H9 (cell line): ENCODE measurements at regions not wholly inside any gene's neighbourhood (a gene's known extent, or its start where the extent isn't known, plus 50 kb on each side); places are given as distances from the start of the nearest gene placed in this dataset.

ENCODE experiments used
- DNase-seq: peaks from one replicate; pipeline ENCODE4 v3.0.0-alpha.2; 2017
- H2AFZ ChIP-seq: one replicate; pipeline ENCODE4 v1.6.1; 2013; ENCODE audit warnings: mild to moderate bottlenecking, low read length, control low read depth, moderate library complexity
- H2AK5ac ChIP-seq: 2 replicates; pipeline ENCODE4 v1.6.1; 2013; ENCODE audit warnings: low read length, control low read depth, mixed read lengths; ENCODE audit not compliant: insufficient read length
- H2BK120ac ChIP-seq: one replicate; pipeline ENCODE4 v1.6.1; 2013; ENCODE audit warnings: low read depth, mild to moderate bottlenecking, low read length, control low read depth, inconsistent platforms; ENCODE audit not compliant: poor library complexity, severe bottlenecking
- H2BK12ac ChIP-seq: 2 replicates; pipeline ENCODE4 v1.6.1; 2013; ENCODE audit warnings: low read length, control low read depth, mixed read lengths, low read depth; ENCODE audit not compliant: insufficient read length
- H2BK15ac ChIP-seq: 2 replicates; pipeline ENCODE4 v1.6.1; 2013; ENCODE audit warnings: low read depth, low read length, control low read depth
- H2BK20ac ChIP-seq: one replicate; pipeline ENCODE4 v1.6.1; 2013; ENCODE audit warnings: low read depth, mild to moderate bottlenecking, low read length, control low read depth, inconsistent platforms; ENCODE audit not compliant: poor library complexity, severe bottlenecking
- H2BK5ac ChIP-seq: 2 replicates; pipeline ENCODE4 v1.6.1; 2013; ENCODE audit warnings: low read length, control low read depth, mixed read lengths; ENCODE audit not compliant: insufficient read length
- H3K14ac ChIP-seq: 2 replicates; pipeline ENCODE4 v1.6.1; 2013; ENCODE audit warnings: low read length, control low read depth; ENCODE audit not compliant: insufficient read depth
- H3K18ac ChIP-seq: 2 replicates; pipeline ENCODE4 v1.6.1; 2013; ENCODE audit warnings: low read depth, mild to moderate bottlenecking, mixed read lengths, low read length, control low read depth; ENCODE audit not compliant: insufficient read length
- H3K23ac ChIP-seq: 2 replicates; pipeline ENCODE4 v1.6.1; 2013; ENCODE audit warnings: low read length, control low read depth, mixed read lengths, low read depth; ENCODE audit not compliant: insufficient read length
- H3K23me2 ChIP-seq: 2 replicates; pipeline ENCODE4 v1.6.1; 2013; ENCODE audit warnings: low read depth, mild to moderate bottlenecking, mixed read lengths, low read length, control low read depth; ENCODE audit not compliant: insufficient read length, poor library complexity, severe bottlenecking
- H3K27ac ChIP-seq: 2 replicates; pipeline ENCODE4 v1.5.1; 2013; ENCODE audit warnings: low read length, control low read depth, mixed read lengths, low read depth; ENCODE audit not compliant: insufficient read length
- H3K27me3 ChIP-seq: 2 replicates; pipeline ENCODE4 v1.6.1; 2013; ENCODE audit warnings: low read length, control low read depth, inconsistent platforms; ENCODE audit not compliant: insufficient read depth
- H3K4ac ChIP-seq: 2 replicates; pipeline ENCODE4 v1.6.1; 2013; ENCODE audit warnings: low read depth, mild to moderate bottlenecking, control low read depth, inconsistent platforms, low read length, moderate library complexity
- H3K4me1 ChIP-seq: 2 replicates; pipeline ENCODE4 v1.6.1; 2013; ENCODE audit warnings: low read length, control low read depth, inconsistent platforms; ENCODE audit not compliant: insufficient read depth
- H3K4me2 ChIP-seq: 2 replicates; pipeline ENCODE4 v1.6.1; 2013; ENCODE audit warnings: low read length, control low read depth, mixed read lengths; ENCODE audit not compliant: insufficient read length, insufficient read depth
- H3K56ac ChIP-seq: 2 replicates; pipeline ENCODE4 v1.6.1; 2013; ENCODE audit warnings: low read depth, mild to moderate bottlenecking, mixed read lengths, low read length, control low read depth; ENCODE audit not compliant: insufficient read length
- H3K79me1 ChIP-seq: 2 replicates; pipeline ENCODE4 v1.6.1; 2013; ENCODE audit warnings: low read depth, mild to moderate bottlenecking, moderate library complexity, low read length, control low read depth, inconsistent platforms; ENCODE audit not compliant: insufficient read depth, poor library complexity, severe bottlenecking
- H3K79me2 ChIP-seq: 2 replicates; pipeline ENCODE4 v1.6.1; 2013; ENCODE audit warnings: low read length, control low read depth, inconsistent platforms; ENCODE audit not compliant: insufficient read depth
- H3K9ac ChIP-seq: 2 replicates; pipeline ENCODE4 v1.6.1; 2013; ENCODE audit warnings: low read length, control low read depth, mixed read lengths; ENCODE audit not compliant: insufficient read length; ENCODE audit errors: extremely low read depth
- H3K9me3 ChIP-seq: one replicate; pipeline ENCODE4 v1.6.1; 2013; ENCODE audit warnings: low read depth, low read length, inconsistent platforms; ENCODE audit not compliant: control insufficient read depth
- H3T11ph ChIP-seq: one replicate; pipeline ENCODE4 v1.6.1; 2013; ENCODE audit warnings: mild to moderate bottlenecking, low read length, control low read depth, inconsistent platforms
- H4K20me1 ChIP-seq: one replicate; pipeline ENCODE4 v1.6.1; 2013; ENCODE audit not compliant: control insufficient read depth, insufficient read length, insufficient read depth
- H4K5ac ChIP-seq: 2 replicates; pipeline ENCODE4 v1.6.1; 2013; ENCODE audit warnings: low read depth, mild to moderate bottlenecking, mixed read lengths, low read length, control low read depth; ENCODE audit not compliant: insufficient read length
- H4K8ac ChIP-seq: replicated peaks from 2 replicates; pipeline ENCODE4 v1.6.1; 2013; ENCODE audit warnings: low read length, control low read depth, mixed read lengths, low read depth; ENCODE audit not compliant: insufficient read length
- H4K91ac ChIP-seq: 2 replicates; pipeline ENCODE4 v1.6.1; 2013; ENCODE audit warnings: low read depth, mild to moderate bottlenecking, moderate library complexity, mixed read lengths, low read length, control low read depth; ENCODE audit not compliant: insufficient read length
- H3K27ac Mint-ChIP-seq, 3 experiments: 2 replicates in 2 of 3; 3 replicates in 1 of 3; pipeline ENCODE4 v1.8.0; 2020 to 2021; ENCODE audit warnings: mixed read lengths in 3 of 3, mild to moderate bottlenecking in 1 of 3, moderate library complexity in 1 of 3
- H3K27me3 Mint-ChIP-seq: 2 replicates; pipeline ENCODE4 v1.8.0; 2021; ENCODE audit warnings: low read depth, mild to moderate bottlenecking, moderate library complexity, mixed read lengths
- H3K36me3 Mint-ChIP-seq, 3 experiments: 2 replicates in 2 of 3; 3 replicates in 1 of 3; pipeline ENCODE4 v1.8.0; 2020 to 2021; ENCODE audit warnings: low read depth in 3 of 3, mixed read lengths in 3 of 3; ENCODE audit not compliant: insufficient read depth in 1 of 3
- H3K4me1 Mint-ChIP-seq, 2 experiments: 2 replicates each; pipeline ENCODE4 v1.8.0; 2020; ENCODE audit warnings: mixed read lengths in 2 of 2
- H3K4me3 Mint-ChIP-seq, 2 experiments: 2 replicates in 1 of 2; 3 replicates in 1 of 2; pipeline ENCODE4 v1.8.0; 2020 to 2021; ENCODE audit warnings: mild to moderate bottlenecking in 2 of 2, mixed read lengths in 2 of 2, moderate library complexity in 1 of 2
- H3K9me3 Mint-ChIP-seq, 2 experiments: 2 replicates in 1 of 2; 3 replicates in 1 of 2; pipeline ENCODE4 v1.8.0; 2020; ENCODE audit warnings: mild to moderate bottlenecking in 2 of 2, mixed read lengths in 2 of 2, moderate library complexity in 1 of 2
- CTCF ChIP-seq: fragments of 200-600 bp; sonication (generic); conservative IDR thresholded peaks from 3 replicates; pipeline ENCODE4 v1.8.0; 2021; ENCODE audit warnings: antibody characterized with exemption, mild to moderate bottlenecking
- WGBS: extraction: QIAGEN DNeasy Blood & Tissue Kit; methylation state at CpG from one replicate; pipeline ENCODE4 v1.1.7; 2013; ENCODE audit warnings: missing lambda C conversion rate, low lambda C conversion rate, mixed read lengths; ENCODE audit not compliant: insufficient read length; ENCODE audit errors: extremely low coverage; 5-methylcytosine and 5-hydroxymethylcytosine counted together

- Histone ChIP-seq H4K5ac (no peak overlapping the region), H3K23ac (no peak overlapping the region), H2BK120ac (no peak overlapping the region), H3K9me3 (no peaks in the 10 kb centered on the region), H3T11ph (no peak overlapping the region), H4K20me1 (no peaks in the 10 kb centered on the region), H2AK5ac (no peak overlapping the region), H2BK20ac (no peak overlapping the region), H2AFZ (no peak overlapping the region), H3K27ac (no peak overlapping the region), H3K4me1 (no peaks in the 10 kb centered on the region), H3K23me2 (no peaks in the 10 kb centered on the region), H3K4me2 (no peak overlapping the region), H3K56ac (no peak overlapping the region), H2BK15ac (no peak overlapping the region), H3K14ac (no peak overlapping the region), H3K79me2 (no peaks in the 10 kb centered on the region), H3K18ac (no peak overlapping the region), H4K91ac (no peak overlapping the region), H2BK12ac (no peak overlapping the region), H3K9ac (no peak overlapping the region), H4K8ac (no peak overlapping the region), H2BK5ac (no peak overlapping the region), H3K4ac (no peak overlapping the region), H3K79me1 (no peaks in the 10 kb centered on the region), H3K27me3 (no peaks in the 10 kb centered on the region)
- WGBS = no CpG with 5 or more reads among the region's 1 CpG
- Mint-ChIP-seq H3K9me3 (no peaks in the 10 kb centered on the region; a peak in 1 of 5 replicates), H3K27me3 (no peaks in the 10 kb centered on the region), H3K36me3 (no peaks in the 10 kb centered on the region), H3K4me3 (no peak overlapping the region), H3K4me1 (no peaks in the 10 kb centered on the region), H3K27ac (no peak overlapping the region)
- TF ChIP-seq CTCF = no peak
- DNase-seq = no peak
Observed at GRCh38 chr21:17889171-17889570, 70.0 kb upstream of the C21orf91 start.
